ENCODE measurements at regions not wholly inside any gene's neighbourhood (a gene's known extent, or its start where the extent isn't known, plus 50 kb on each side); places are given as distances from the start of the nearest gene placed in this dataset.

DNA sequence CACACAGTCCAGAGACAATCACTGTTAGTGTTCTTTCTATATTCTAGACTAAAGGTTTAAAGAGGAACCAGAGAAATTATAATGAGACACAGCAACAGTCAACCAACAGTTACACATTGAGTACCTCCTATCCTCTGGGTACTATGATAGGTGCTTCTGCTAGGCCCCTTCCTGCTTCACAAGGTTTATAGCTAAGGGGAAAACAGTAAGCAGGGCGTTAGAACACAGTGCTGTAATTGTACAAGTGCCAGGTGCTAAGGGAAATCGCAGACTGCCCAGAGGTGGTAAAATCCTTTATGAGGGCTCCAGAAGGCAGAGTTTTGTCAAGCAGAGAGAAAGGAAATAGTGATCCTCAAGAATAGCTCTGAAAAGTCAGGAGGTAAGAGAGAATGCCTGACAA is 297.2 kb upstream of the FAT3 start:
- CTCF ChIA-PET = no interaction called here

More for the DNA sequence above, 297.2 kb upstream of the FAT3 start:
- Mint-ChIP-seq H3K4me1 (no peaks in the 10 kb centered on the region), H3K27me3 (ENCODE audit: low read depth) (no peaks in the 10 kb centered on the region; the same call in 1 of the 2 replicates), H3K4me3 (no peak overlapping the region), H3K9me3 (no peaks in the 10 kb centered on the region), H3K36me3 (no peaks in the 10 kb centered on the region), H3K27ac (no peak overlapping the region)
- POLR2A ChIA-PET = no interaction called here
- TF ChIP-seq ZNF121 (CRISPR knock-in tag; IDR thresholded peaks at IDR 0.05) = no peak
- no peak for TF ChIP-seq MXD4 (CRISPR knock-in tag; IDR thresholded peaks at IDR 0.05; ENCODE audit: borderline replicate concordance)
- no peak for TF ChIP-seq JUN (CRISPR knock-in tag; IDR thresholded peaks at IDR 0.05)
- TF ChIP-seq, protein P1, sequence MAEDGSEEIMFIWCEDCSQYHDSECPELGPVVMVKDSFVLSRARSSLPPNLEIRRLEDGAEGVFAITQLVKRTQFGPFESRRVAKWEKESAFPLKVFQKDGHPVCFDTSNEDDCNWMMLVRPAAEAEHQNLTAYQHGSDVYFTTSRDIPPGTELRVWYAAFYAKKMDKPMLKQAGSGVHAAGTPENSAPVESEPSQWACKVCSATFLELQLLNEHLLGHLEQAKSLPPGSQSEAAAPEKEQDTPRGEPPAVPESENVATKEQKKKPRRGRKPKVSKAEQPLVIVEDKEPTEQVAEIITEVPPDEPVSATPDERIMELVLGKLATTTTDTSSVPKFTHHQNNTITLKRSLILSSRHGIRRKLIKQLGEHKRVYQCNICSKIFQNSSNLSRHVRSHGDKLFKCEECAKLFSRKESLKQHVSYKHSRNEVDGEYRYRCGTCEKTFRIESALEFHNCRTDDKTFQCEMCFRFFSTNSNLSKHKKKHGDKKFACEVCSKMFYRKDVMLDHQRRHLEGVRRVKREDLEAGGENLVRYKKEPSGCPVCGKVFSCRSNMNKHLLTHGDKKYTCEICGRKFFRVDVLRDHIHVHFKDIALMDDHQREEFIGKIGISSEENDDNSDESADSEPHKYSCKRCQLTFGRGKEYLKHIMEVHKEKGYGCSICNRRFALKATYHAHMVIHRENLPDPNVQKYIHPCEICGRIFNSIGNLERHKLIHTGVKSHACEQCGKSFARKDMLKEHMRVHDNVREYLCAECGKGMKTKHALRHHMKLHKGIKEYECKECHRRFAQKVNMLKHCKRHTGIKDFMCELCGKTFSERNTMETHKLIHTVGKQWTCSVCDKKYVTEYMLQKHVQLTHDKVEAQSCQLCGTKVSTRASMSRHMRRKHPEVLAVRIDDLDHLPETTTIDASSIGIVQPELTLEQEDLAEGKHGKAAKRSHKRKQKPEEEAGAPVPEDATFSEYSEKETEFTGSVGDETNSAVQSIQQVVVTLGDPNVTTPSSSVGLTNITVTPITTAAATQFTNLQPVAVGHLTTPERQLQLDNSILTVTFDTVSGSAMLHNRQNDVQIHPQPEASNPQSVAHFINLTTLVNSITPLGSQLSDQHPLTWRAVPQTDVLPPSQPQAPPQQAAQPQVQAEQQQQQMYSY (CRISPR knock-in tag; IDR thresholded peaks at IDR 0.05) = no peak
- TF ChIP-seq, protein P2, sequence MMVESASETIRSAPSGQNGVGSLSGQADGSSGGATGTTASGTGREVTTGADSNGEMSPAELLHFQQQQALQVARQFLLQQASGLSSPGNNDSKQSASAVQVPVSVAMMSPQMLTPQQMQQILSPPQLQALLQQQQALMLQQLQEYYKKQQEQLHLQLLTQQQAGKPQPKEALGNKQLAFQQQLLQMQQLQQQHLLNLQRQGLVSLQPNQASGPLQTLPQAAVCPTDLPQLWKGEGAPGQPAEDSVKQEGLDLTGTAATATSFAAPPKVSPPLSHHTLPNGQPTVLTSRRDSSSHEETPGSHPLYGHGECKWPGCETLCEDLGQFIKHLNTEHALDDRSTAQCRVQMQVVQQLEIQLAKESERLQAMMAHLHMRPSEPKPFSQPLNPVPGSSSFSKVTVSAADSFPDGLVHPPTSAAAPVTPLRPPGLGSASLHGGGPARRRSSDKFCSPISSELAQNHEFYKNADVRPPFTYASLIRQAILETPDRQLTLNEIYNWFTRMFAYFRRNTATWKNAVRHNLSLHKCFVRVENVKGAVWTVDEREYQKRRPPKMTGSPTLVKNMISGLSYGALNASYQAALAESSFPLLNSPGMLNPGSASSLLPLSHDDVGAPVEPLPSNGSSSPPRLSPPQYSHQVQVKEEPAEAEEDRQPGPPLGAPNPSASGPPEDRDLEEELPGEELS (CRISPR knock-in tag; IDR thresholded peaks at IDR 0.05) = no peak
- TF ChIP-seq NR3C1 (CRISPR knock-in tag; conservative IDR thresholded peaks at IDR 0.05; ENCODE audit: low read depth) = no peak
- no peak for TF ChIP-seq KAT7 (CRISPR knock-in tag; IDR thresholded peaks at IDR 0.05; ENCODE audit: borderline replicate concordance)
- TF ChIP-seq, protein P3, sequence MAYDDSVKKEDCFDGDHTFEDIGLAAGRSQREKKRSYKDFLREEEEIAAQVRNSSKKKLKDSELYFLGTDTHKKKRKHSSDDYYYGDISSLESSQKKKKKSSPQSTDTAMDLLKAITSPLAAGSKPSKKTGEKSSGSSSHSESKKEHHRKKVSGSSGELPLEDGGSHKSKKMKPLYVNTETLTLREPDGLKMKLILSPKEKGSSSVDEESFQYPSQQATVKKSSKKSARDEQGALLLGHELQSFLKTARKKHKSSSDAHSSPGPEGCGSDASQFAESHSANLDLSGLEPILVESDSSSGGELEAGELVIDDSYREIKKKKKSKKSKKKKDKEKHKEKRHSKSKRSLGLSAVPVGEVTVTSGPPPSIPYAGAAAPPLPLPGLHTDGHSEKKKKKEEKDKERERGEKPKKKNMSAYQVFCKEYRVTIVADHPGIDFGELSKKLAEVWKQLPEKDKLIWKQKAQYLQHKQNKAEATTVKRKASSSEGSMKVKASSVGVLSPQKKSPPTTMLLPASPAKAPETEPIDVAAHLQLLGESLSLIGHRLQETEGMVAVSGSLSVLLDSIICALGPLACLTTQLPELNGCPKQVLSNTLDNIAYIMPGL (CRISPR knock-in tag; IDR thresholded peaks at IDR 0.05) = no peak
- TF ChIP-seq, protein P4, sequence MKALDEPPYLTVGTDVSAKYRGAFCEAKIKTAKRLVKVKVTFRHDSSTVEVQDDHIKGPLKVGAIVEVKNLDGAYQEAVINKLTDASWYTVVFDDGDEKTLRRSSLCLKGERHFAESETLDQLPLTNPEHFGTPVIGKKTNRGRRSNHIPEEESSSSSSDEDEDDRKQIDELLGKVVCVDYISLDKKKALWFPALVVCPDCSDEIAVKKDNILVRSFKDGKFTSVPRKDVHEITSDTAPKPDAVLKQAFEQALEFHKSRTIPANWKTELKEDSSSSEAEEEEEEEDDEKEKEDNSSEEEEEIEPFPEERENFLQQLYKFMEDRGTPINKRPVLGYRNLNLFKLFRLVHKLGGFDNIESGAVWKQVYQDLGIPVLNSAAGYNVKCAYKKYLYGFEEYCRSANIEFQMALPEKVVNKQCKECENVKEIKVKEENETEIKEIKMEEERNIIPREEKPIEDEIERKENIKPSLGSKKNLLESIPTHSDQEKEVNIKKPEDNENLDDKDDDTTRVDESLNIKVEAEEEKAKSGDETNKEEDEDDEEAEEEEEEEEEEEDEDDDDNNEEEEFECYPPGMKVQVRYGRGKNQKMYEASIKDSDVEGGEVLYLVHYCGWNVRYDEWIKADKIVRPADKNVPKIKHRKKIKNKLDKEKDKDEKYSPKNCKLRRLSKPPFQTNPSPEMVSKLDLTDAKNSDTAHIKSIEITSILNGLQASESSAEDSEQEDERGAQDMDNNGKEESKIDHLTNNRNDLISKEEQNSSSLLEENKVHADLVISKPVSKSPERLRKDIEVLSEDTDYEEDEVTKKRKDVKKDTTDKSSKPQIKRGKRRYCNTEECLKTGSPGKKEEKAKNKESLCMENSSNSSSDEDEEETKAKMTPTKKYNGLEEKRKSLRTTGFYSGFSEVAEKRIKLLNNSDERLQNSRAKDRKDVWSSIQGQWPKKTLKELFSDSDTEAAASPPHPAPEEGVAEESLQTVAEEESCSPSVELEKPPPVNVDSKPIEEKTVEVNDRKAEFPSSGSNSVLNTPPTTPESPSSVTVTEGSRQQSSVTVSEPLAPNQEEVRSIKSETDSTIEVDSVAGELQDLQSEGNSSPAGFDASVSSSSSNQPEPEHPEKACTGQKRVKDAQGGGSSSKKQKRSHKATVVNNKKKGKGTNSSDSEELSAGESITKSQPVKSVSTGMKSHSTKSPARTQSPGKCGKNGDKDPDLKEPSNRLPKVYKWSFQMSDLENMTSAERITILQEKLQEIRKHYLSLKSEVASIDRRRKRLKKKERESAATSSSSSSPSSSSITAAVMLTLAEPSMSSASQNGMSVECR (CRISPR knock-in tag; IDR thresholded peaks at IDR 0.05; ENCODE audit: borderline replicate concordance) = no peak
- TF ChIP-seq ETV6 (CRISPR knock-in tag; IDR thresholded peaks at IDR 0.05) = no peak
- no peak for TF ChIP-seq ELF4 (CRISPR knock-in tag; IDR thresholded peaks at IDR 0.05; ENCODE audit: low read depth)
- TF ChIP-seq NFE2L1 (CRISPR knock-in tag; IDR thresholded peaks at IDR 0.05) = no peak
- TF ChIP-seq, protein P5, sequence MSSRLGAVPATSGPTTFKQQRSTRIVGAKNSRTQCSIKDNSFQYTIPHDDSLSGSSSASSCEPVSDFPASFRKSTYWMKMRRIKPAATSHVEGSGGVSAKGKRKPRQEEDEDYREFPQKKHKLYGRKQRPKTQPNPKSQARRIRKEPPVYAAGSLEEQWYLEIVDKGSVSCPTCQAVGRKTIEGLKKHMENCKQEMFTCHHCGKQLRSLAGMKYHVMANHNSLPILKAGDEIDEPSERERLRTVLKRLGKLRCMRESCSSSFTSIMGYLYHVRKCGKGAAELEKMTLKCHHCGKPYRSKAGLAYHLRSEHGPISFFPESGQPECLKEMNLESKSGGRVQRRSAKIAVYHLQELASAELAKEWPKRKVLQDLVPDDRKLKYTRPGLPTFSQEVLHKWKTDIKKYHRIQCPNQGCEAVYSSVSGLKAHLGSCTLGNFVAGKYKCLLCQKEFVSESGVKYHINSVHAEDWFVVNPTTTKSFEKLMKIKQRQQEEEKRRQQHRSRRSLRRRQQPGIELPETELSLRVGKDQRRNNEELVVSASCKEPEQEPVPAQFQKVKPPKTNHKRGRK (CRISPR knock-in tag; IDR thresholded peaks at IDR 0.05; ENCODE audit: borderline replicate concordance) = no peak
- no peak for TF ChIP-seq SMAD3 (CRISPR knock-in tag; IDR thresholded peaks at IDR 0.05; ENCODE audit: borderline replicate concordance)
- TF ChIP-seq, protein P6, sequence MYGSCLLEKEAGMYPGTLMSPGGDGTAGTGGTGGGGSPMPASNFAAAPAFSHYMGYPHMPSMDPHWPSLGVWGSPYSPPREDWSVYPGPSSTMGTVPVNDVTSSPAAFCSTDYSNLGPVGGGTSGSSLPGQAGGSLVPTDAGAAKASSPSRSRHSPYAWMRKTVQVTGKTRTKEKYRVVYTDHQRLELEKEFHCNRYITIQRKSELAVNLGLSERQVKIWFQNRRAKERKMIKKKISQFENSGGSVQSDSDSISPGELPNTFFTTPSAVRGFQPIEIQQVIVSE (CRISPR knock-in tag; IDR thresholded peaks at IDR 0.05; ENCODE audit: borderline replicate concordance) = no peak
- no peak for TF ChIP-seq CBFB (CRISPR knock-in tag; IDR thresholded peaks at IDR 0.05; ENCODE audit: low read depth)
- TF ChIP-seq ESRRA (CRISPR knock-in tag; IDR thresholded peaks at IDR 0.05; ENCODE audit: borderline replicate concordance) = no peak
- DNase-seq (ENCODE audit: low spot score) (no peak), ATAC-seq (no peak)
